ENCODE measurements at regions not wholly inside any gene's neighbourhood (a gene's known extent, or its start where the extent isn't known, plus 50 kb on each side); places are given as distances from the start of the nearest gene placed in this dataset.

GRCh38 chr2:71796174-71796593 is 342.8 kb downstream of the DYSF start:
- H3K9ac ChIP-seq (replicated peaks in 1 of 4; ENCODE audit: extremely low read depth in 1 of 4, low read depth in 3 of 4, low read length in 3 of 4): no peak overlapping the region
- H3K4ac ChIP-seq (replicated peaks; ENCODE audit: insufficient read length, low read depth, low read length): no peak overlapping the region
- H3K27ac ChIP-seq (ENCODE audit: low read depth, low read length): no peak overlapping the region
- no peaks in the 10 kb centered on the region for H3K27me3 ChIP-seq (replicated peaks in 1 of 4; ENCODE audit: control insufficient read depth in 3 of 4, extremely low read depth in 1 of 4, insufficient read depth in 3 of 4, low read length in 3 of 4)
- no peak overlapping the region for H3K14ac ChIP-seq (ENCODE audit: insufficient read length)
- no peak overlapping the region for H2BK120ac ChIP-seq (replicated peaks; ENCODE audit: low read depth, low read length)
- H3K4me2 ChIP-seq (ENCODE audit: insufficient read depth in 1 of 2, low read depth in 2 of 2, low read length in 2 of 2): no peak overlapping the region
- no peaks in the 10 kb centered on the region for H3K79me1 ChIP-seq (ENCODE audit: low read depth, low read length)
- no peak overlapping the region for H2BK5ac ChIP-seq (ENCODE audit: low read depth, low read length)
- H3K4me3 ChIP-seq (ENCODE audit: extremely low read depth in 1 of 4, insufficient read depth in 2 of 4, low read depth in 3 of 4, low read length in 4 of 4): no peak overlapping the region
- H2BK15ac ChIP-seq (ENCODE audit: low read length): no peak overlapping the region
- H2AFZ ChIP-seq (ENCODE audit: low read length): no peak overlapping the region
- H3K4me1 ChIP-seq (replicated peaks in 1 of 4; ENCODE audit: control insufficient read depth in 3 of 4, insufficient read depth in 4 of 4, low read length in 3 of 4): peaks cover 0 to 5% (median 0%) of the 10 kb centered on the region in 4 experiments; a peak in 1 of 7 replicates
- H3K23me2 ChIP-seq (ENCODE audit: low read depth, low read length): no peaks in the 10 kb centered on the region
- CTCF ChIA-PET (ENCODE audit: partially characterized antibody): interaction anchor here (0.8 to 14.8 kb wide), 21 partner anchors 8 to 320 kb away, joined by 3 to 386 read pairs (median 6); no protein-coding TSS in a partner anchor
- 95% methylated on average over 9 of the region's 9 CpGs; no CpG with 5 or more reads in 1 of the 2 experiments for WGBS, 2 experiments (ENCODE audit: extremely low coverage in 1 of 2, insufficient coverage in 1 of 2, insufficient read length in 1 of 2, insufficient replicate concordance in 2 of 2, low coverage in 1 of 2, low lambda C conversion rate in 2 of 2, missing lambda C conversion rate in 1 of 2)
- DNase-seq (ENCODE audit: low read depth in 1 of 2, low spot score in 2 of 2): no peak
- no peak overlapping the region for H3K56ac ChIP-seq (replicated peaks; ENCODE audit: insufficient read length, low read depth, low read length)
- no peaks in the 10 kb centered on the region for H4K20me1 ChIP-seq (replicated peaks in 1 of 2; ENCODE audit: control insufficient read depth in 1 of 2, insufficient read depth in 2 of 2, low read length in 2 of 2)
- H3K9me3 ChIP-seq (ENCODE audit: insufficient read depth in 2 of 2, low read depth in 1 of 2, low read length in 1 of 2): no peaks in the 10 kb centered on the region
- H4K5ac ChIP-seq (ENCODE audit: insufficient read length, low read depth, low read length): no peak overlapping the region
- no peaks in the 10 kb centered on the region for H3K36me3 ChIP-seq (ENCODE audit: control insufficient read depth in 2 of 4, insufficient read depth in 4 of 4, low read length in 3 of 4)
- POLR2A ChIA-PET (ENCODE audit: partially characterized antibody): no interaction called here
- no peak overlapping the region for H4K8ac ChIP-seq (ENCODE audit: extremely low read depth, insufficient read depth, low read length)
- no peak overlapping the region for H2BK12ac ChIP-seq (ENCODE audit: low read depth, low read length)
- H3K79me2 ChIP-seq (ENCODE audit: control insufficient read depth in 1 of 2, insufficient read depth in 2 of 2, low read length in 2 of 2): no peaks in the 10 kb centered on the region
- H4K91ac ChIP-seq (replicated peaks; ENCODE audit: insufficient read length, low read length): no peak overlapping the region
- no peak overlapping the region for H2AK5ac ChIP-seq (ENCODE audit: low read depth, low read length)
- H3K18ac ChIP-seq (ENCODE audit: extremely low read depth, low read length): no peak overlapping the region
- no peak overlapping the region for H2BK20ac ChIP-seq (ENCODE audit: low read length)
- FAIRE-seq: no peak
- H3K23ac ChIP-seq (ENCODE audit: insufficient read length): no peak overlapping the region
- TF ChIP-seq HDAC6 (IDR thresholded peaks at IDR 0.05; ENCODE audit: low read depth, low read length) (no peak), EGR1 (IDR thresholded peaks at IDR 0.05; ENCODE audit: borderline replicate concordance, low read depth, low read length) (no peak), KDM4A (IDR thresholded peaks at IDR 0.05; ENCODE audit: low read depth, low read length, severe bottlenecking) (no peak), RXRA (IDR thresholded peaks at IDR 0.05; ENCODE audit: insufficient read depth, low read depth, low read length) (no peak), JUND (IDR thresholded peaks at IDR 0.05; ENCODE audit: low read length) (no peak), TEAD4 (IDR thresholded peaks at IDR 0.05; ENCODE audit: low read depth, low read length) (no peak), E2F6 (IDR thresholded peaks at IDR 0.05) (no peak), KDM1A (IDR thresholded peaks at IDR 0.05; ENCODE audit: borderline replicate concordance, low read length) (no peak), SIRT6 (IDR thresholded peaks at IDR 0.05; ENCODE audit: low read length) (no peak), SIX5 (IDR thresholded peaks at IDR 0.05; ENCODE audit: low read depth, low read length) (no peak), CBX5 (IDR thresholded peaks at IDR 0.05; ENCODE audit: low read depth, low read length) (no peak), GABPA (IDR thresholded peaks at IDR 0.05; ENCODE audit: borderline replicate concordance, insufficient read depth, low read length) (no peak), ZNF274 (IDR thresholded peaks at IDR 0.05; ENCODE audit: borderline replicate concordance, extremely low read depth, low read length) (no peak)
